Epithelial cell of prostate (primary cell): ENCODE measurements at regions not wholly inside any gene's neighbourhood (a gene's known extent, or its start where the extent isn't known, plus 50 kb on each side); places are given as distances from the start of the nearest gene placed in this dataset.

ENCODE experiments used
- DNase-seq: peaks from one replicate; pipeline ENCODE4 v3.0.0-alpha.2; 2011; ENCODE audit warnings: low read depth, low spot score
- H3K27ac ChIP-seq: fragments of 450-650 bp; 2 replicates; pipeline ENCODE4 v1.5.1; 2017; ENCODE audit warnings: mild to moderate bottlenecking

DNA sequence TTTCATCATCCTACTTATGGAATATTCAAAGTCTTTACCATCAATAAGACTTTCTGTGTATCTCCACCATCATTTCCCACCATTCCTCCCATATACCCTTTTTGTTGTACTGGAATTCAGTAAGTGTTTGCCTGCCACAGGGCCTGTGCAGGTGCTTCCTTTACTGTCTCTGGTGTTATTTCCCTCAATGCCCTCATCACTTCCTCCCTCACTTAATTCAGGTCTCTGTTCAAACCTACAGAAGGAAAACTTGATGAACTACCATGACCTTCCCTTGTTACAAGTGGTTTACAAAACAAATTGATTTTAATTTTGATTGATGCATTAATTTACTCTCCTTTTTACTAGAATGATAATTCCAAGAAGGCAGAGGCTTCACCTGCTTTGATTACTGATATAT lies 159.5 kb upstream of the FAT4 start:
- DNase-seq, result no peak
- H3K27ac ChIP-seq, result no peak overlapping the region

DNA sequence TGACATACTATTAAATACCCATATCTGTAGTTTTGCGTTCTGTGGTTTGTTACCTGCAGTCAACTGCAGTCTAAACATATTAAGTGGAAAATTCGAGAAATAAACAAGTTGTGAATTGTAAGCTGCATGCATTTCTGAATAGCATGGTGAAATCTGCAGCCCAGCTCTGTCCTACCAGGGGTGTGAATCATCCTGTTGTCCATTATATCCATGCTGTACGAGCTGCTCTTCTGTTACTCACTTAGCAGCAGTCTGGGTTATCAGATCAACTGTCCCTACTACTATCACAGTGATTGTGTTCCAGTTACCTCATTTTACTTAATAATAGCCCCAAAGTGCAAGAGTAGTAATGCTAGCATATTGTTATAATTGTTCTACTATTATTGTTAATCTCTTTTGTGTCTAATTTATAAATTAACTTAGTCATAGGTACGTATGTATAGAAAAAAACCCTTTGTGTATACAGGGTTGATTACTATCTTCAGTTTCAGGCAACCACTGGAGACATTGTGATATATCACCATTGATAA lies 173.7 kb upstream of the FAT4 start:
- DNase-seq, result peak; percentile 10
- no peak overlapping the region for H3K27ac ChIP-seq

DNA sequence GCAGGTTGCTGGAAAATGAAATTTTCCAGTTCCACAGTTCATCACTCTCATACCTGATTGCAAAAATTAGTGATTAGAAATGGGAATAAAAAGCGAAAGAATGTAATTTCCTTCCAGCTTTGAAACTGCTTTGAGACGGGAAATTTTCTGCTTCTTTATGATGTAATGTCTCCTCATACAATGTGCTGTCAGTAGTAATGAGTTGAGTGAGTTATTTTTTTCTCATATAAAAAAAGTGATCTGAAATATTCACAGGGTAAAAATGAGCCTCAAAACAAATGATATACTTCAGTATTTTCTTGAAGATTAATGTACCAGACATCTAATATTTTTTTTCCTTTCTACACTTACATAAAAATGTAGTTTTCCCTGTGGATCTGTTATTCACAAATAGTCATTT lies 179.1 kb upstream of the FAT4 start:
- no peak for DNase-seq
- H3K27ac ChIP-seq, result no peak overlapping the region

DNA sequence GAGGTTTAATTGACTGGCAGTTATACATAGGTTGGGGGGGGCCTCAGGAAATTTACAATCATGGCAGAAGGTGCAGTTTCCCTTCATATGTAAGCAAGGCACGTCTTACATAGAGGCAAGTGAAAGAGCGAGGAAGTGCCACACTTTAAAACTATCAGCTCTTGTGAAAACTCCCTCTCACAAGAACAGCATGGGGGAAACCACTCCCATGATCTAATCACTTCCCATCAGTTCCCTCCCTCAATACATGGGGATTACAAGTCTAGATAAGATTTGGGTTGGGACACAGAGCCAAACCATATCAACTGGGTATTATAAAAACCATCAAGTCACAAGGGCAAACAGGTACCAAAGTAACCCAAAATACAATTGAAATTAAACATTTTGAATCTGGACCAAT lies 182.0 kb upstream of the FAT4 start:
- DNase-seq, result no peak

DNA sequence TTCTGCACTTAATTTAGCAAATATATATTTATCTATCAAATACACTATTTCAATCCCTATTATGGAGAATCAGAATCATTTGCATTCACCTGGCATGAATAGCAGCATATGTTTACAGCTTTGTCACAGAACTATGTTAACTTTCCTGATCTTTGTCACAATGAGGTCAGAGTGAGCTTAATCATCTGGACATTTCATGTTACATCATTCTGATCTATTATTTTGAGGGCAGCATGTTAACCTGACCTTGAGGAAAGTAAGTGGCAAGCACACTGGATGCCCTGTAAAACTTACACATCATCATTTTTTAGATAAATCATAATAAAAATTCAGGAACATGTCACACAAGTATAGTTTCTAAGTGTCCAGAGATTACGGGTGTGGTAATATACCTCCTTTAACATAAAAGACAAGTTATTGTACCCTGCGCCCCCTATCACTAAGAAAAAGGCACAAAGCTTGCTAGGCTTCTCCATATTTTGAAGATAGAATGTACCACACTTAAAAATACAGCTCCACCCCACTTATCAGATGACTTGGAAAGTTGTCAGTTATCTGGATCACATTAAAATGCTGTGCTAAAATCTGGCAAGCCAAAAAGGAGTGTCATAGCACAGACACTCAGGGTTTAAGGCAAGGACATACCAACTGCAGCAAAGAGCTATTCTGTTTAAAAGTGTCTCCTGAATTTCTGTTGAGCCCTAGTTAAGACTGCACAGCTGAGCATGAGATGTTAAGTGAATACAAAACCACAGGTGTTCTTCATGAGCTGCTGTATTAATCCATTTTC lies 182.7 kb upstream of the FAT4 start:
- no peak for DNase-seq

More for the DNA sequence above, 182.0 kb upstream of the FAT4 start:
- H3K27ac ChIP-seq, result no peak overlapping the region

DNA sequence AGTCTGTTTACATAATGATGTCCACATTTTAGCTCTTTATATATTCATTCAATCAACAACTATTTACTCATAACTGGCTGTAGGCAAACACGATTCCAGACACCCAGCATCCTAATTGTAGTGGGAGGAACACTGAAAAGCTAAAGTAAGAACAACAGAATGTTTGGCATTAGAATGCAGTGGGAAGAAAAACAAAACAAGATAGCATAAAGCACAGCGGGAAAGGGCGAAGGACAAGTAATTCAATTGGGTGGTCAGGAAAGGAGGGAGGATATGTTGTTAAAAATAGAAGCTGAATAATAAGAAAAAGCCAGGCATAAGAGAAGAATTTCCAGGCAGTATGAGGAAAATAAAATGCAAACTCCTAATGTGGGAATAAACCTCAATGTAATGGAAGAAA lies 189.5 kb upstream of the FAT4 start:
- H3K27ac ChIP-seq, result no peak overlapping the region
- no peak for DNase-seq

More for the DNA sequence above, 182.7 kb upstream of the FAT4 start:
- H3K27ac ChIP-seq, result no peak overlapping the region

DNA sequence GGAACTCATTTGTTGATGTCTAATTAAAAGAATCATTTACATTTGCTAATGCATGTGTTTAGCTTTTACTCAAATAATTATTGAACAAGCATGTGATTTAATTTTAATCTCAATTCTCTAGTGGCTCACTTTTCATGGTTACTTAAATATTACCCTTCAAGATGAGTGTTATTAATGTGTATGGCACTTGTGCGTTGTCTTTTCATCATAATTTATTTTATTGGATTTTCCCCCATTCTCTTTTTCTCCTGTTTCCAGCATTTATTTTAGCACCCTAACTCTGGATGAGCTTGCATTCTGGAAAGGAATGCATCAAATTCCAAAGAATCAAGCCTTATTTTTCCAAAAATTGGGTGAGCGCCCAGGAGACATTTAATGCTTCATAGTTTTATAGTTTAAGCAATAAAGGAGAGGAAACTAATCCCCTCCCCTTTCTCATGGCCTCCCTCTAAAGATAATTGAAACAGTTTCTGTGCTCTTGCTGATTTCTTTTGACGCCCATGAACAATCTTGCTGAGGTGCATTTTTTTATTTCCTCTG lies 191.1 kb upstream of the FAT4 start:
- DNase-seq, result no peak
- no peak overlapping the region for H3K27ac ChIP-seq

DNA sequence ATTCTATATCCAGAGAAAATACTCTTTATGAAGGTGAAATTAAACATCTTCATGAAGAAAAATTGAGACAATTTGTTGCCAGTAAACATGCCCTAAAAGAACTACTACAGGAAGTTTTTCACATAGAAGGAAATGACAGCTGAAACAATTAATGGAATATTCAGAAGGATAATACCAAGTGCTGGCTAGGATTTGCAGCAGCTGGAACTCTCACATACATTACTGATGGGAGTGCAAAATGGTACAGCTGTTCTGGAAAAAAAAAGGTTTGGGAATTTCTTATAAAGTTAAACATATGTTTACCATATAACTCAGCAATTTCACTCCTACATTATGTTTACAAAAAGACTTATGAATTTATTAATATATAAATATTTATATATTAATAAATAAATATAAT lies 193.2 kb upstream of the FAT4 start:
- no peak for DNase-seq
- no peak overlapping the region for H3K27ac ChIP-seq

DNA sequence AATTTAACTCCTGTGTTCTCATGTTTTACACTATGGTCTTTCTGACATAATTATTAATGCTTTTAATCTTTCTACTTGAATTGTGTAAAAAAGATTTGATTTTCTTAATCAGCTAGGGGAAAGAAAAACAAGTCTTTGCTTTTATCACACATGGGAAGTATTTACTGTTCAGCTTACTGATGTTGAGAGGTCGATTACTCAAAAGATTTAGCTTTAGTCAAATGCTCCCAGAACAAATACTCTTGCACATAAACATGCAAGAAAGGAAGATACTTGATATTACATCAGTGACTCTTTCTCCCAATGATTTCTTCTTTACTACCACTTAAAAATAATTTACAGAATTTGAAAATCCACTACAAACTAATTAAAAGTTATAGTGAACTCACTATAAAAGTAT lies 198.3 kb upstream of the FAT4 start:
- no peak overlapping the region for H3K27ac ChIP-seq
- DNase-seq, result no peak

DNA sequence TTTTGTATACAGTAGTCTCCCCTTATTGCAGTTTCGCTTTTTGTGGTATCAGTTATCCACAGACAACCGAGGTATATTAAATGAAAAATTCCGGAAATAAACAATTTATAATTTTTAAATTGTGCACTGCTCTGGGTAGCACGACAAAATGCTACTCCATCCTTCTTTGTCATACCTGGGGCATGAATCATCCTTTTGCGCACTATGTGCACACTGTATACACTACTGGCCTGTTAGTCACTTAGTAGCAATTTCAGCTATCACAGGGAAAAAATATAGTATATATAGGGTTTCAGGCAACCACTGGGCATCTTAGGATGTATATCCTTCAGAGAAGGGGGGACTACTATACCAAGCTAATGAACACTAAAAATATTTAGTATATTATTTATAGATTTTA lies 198.8 kb upstream of the FAT4 start:
- DNase-seq, result no peak
- H3K27ac ChIP-seq, result no peak overlapping the region

DNA sequence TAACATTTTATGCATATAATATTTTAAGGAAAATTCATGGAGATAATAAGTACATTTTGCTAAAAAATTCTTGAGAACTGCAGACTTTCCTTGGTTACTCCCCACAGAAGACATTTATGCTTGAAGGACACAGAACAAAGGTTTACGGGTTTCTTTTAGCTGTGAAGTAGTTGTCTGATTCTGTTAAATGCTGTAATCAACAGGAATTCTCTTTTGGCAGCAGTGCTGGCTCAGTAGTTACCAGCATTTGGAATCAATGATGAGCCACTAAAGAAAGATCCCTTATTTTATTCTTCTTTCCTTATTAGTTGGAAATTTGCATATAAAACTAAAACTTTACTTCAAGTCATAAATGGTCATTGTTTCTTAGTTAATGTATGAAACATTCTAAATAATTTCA lies 199.3 kb upstream of the FAT4 start:
- H3K27ac ChIP-seq, result no peak overlapping the region
- DNase-seq, result no peak

DNA sequence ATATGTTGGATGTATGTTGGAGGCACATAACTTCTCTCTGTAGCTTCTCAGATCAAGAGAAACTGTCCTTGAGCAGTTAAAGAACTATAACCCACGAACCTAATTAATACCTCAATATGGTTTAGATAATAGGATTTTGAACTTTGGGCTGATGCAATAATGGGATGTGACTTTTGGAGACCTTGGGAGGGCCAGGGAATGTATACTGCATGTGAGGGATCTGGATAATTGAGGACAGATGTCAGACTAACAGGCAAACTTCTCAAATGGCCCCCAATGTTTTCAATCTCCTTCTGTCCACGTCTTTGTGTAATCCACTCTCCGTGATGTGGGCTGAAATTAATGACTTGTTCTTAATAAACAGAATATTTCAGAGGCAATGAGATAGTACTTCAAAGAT lies 202.2 kb upstream of the FAT4 start:
- no peak for DNase-seq
- H3K27ac ChIP-seq, result no peak overlapping the region

DNA sequence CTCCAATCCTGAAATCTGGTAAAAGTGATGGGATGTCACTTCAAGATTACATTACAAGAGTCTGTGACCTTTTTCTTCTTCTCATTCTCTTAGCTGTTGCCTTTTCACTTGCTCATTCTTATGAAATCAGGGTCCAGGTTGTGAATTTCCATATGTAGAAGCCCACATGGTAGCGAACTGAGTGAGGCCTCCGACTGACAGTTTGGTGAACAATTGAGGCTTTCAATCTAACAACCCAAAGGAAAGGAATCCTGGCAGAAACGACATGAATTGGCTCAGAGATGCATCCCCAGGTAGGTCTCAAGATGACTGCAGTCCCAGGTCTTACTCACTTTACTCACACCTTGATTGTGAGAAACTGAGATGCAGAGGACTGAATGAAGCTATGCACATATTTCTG lies 203.4 kb upstream of the FAT4 start:
- H3K27ac ChIP-seq, result no peak overlapping the region
- no peak for DNase-seq

DNA sequence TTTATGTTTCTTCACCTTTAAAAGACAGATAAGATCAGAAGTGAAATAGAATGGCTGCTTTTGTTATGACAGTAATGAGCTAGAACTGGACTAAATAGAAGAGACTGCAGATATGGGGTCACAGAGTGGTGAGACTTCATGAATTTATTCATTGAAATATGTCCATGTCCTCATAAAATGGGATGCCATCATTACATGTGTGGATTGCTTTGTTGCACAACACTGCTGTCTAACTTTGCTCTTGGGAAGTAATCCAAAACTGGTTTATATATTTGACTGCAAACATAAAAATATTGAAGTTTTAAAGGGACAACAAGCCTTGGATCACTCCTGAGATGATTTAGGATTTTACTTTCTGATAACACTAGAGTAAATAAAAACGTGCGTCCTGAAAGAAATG lies 209.2 kb upstream of the FAT4 start:
- no peak for DNase-seq

DNA sequence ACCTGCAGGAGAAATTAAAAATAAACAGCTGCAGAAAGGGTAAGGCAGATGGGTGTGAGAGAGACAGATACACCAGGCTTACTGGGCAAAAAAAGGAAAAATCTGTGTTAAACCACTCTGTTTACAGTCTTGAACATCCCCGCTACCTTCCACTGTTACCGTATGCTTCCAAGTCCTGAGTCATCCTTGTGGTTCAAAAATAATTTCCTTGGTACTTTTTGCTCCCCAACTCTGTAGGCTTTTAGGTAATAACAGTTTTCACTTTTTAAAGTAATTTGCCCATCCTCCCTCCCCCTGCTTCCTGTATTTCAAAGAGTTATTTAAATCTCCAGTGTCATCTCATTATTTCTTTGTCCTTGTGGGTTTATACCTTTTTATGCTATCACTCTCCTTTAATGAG lies 210.1 kb upstream of the FAT4 start:
- DNase-seq, result no peak

More for the DNA sequence above, 209.2 kb upstream of the FAT4 start:
- H3K27ac ChIP-seq, result no peak overlapping the region

DNA sequence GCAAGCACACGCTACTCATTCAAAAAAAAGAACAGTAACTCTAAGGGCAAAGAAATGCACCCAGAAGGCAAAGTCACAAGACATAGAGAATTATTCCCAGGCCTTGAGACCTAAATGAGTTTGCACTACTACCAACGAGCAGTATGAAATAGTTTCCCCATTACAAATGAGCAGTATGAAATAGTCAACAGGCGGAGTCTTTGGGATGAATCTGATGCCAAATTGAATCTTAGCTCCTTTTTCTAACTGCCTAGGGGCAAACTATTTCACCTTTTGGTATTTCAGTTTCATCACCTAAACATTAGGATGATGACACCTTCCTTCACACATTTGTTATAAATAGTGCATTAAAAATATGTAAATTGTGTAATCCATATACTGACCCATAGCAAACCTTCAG lies 213.0 kb upstream of the FAT4 start:
- peak overlapping the region; percentile 67 for H3K27ac ChIP-seq
- peak; percentile 27 for DNase-seq

More for the DNA sequence above, 210.1 kb upstream of the FAT4 start:
- no peak overlapping the region for H3K27ac ChIP-seq

DNA sequence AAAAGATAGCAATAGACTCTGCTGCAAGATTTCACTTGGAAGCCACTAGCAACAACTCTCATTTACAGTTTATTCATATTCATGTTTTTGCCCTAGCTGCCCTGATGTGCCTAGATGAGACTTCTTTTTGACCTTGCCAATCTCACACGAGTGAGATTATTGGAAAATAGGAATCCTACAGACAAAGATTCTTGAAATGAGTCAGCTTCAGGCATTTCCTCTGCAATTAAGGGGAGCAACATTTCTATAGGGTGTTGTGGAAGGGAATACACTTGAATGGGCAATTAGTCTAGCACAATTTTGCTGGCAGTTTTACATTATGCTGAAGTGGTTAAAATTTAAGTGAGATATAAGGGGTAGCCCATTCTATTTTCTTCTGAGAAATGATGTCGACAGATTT lies 217.0 kb upstream of the FAT4 start:
- DNase-seq, result no peak
- no peak overlapping the region for H3K27ac ChIP-seq

DNA sequence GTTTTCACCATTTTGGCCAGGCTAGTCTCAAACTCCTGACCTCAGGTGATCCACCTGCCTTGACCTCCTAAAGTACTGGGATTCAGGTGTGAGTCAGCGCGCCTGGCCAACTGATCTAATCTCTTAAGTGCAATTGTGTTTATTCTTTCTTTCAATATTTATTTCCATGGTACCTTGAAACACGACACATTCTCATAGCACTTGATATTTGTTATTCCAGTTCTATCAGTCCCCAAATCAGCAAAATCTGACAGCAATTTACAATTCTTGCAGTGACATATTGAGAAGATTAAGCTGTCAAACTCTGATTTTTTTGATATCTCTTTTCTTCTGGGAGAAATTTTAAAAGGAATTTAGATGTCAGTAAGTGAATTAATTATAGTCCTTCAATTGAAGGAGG lies 218.1 kb upstream of the FAT4 start:
- no peak overlapping the region for H3K27ac ChIP-seq
- no peak for DNase-seq

DNA sequence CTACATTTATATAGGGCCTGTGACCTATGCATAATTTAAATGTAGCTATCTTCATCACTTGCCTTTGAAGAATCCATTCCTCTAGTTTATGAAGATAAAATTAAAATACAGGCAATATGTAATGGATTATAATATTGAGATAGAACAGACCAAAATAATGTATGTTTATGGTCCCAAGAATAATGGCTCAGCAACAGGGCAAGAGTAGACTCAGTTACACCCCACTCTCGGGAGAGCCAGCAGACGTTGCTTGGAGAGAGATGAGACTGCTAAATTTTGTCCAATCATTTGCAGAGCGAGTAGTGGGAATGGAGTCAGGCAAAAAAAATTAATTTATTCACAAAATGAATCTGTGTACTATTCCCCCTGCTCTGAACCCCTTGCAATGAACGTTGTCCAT lies 223.2 kb upstream of the FAT4 start:
- no peak overlapping the region for H3K27ac ChIP-seq
- DNase-seq, result no peak

DNA sequence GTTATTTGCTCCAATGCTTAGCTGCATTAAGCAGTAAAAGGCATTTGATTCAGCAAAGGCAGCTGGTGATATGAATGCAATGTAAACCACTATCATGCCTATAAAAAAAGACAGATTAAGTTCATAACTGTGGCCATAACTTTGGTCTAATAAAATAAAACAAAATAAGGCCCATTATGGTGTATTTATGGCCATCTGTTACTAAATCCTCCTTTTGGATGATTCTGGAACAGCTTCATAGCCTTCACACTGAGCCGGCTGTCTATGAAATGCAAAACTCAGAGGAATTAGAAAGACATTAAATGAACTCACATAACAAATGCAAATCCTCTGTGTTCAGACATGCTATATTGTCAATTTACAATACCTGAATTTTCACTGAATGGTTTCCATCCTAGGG lies 223.7 kb upstream of the FAT4 start:
- no peak for DNase-seq
- no peak overlapping the region for H3K27ac ChIP-seq

DNA sequence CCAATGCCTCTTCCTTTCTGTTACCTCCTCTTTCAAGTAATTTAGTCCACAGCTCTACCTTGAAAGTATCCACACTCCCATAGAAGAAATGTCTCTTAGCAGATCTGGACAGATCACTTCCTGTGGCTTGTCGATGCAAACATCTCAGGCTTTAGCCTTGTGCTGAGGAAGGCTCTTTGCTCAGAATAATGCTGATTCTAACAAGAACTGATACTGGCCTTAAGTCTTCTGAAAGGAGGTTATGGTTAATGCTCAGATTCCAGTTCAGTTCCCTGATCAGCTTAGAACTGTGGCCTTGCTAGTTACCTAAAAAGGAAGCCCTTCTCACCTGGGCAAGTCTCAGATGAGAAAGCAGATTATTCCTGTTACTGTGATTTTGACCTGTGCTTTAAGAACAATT lies 230.1 kb upstream of the FAT4 start:
- no peak for DNase-seq
- no peak overlapping the region for H3K27ac ChIP-seq
